K562 (cell line): ENCODE measurements at regions not wholly inside any gene's neighbourhood (a gene's known extent, or its start where the extent isn't known, plus 50 kb on each side); places are given as distances from the start of the nearest gene placed in this dataset.

ENCODE experiments used
- ELF4 ChIP-seq: fragments of 450-650 bp; formaldehyde crosslinking; IDR thresholded peaks from 2 replicates; pipeline ENCODE4 v1.4.0; 2022; ENCODE audit warnings: missing genetic modification characterization
- HCFC1 ChIP-seq: IDR thresholded peaks from 2 replicates; pipeline ENCODE4 v1.6.1; 2012; ENCODE audit warnings: low read depth, low read length, improper control_type of control experiment
- NR2C2 ChIP-seq, 2 experiments: fragments of 200-800 bp in 1 of 2; sonication (Bioruptor generic) in 1 of 2; sonication (generic) in 1 of 2; formaldehyde crosslinking in 1 of 2; IDR thresholded peaks; 2 replicates each; pipeline versions ENCODE4 v1.6.1 to v1.8.0; 2016 to 2022; ENCODE audit warnings: mild to moderate bottlenecking in 1 of 2, missing compliant biosample characterization in 1 of 2, missing genetic modification characterization in 1 of 2, missing genetic modification reagents in 1 of 2
- SPI1 ChIP-seq: IDR thresholded peaks from 2 replicates; pipeline ENCODE4 v1.6.1; 2011; ENCODE audit warnings: low read depth, low read length, control low read depth, borderline replicate concordance
- ZNF75A ChIP-seq: fragments of 450-650 bp; formaldehyde crosslinking; IDR thresholded peaks from 2 replicates; pipeline ENCODE4 v1.4.0; 2020; ENCODE audit warnings: mild to moderate bottlenecking
- TF ChIP-seq, protein P1 (sequence below): fragments of 450-650 bp; IDR thresholded peaks from 2 replicates; pipeline ENCODE4 v1.6.1; 2016; ENCODE audit warnings: low read depth, mild to moderate bottlenecking, moderate library complexity
- TF ChIP-seq, protein P2 (sequence below), 3 experiments: IDR thresholded peaks in 2 of 3; conservative IDR thresholded peaks in 1 of 3; 2 replicates each; pipeline ENCODE4 v1.5.1; 2011 to 2012; ENCODE audit warnings: low read length in 3 of 3, mild to moderate bottlenecking in 3 of 3, control low read depth in 2 of 3, improper control_type of control experiment in 1 of 3, inconsistent platforms in 1 of 3, low read depth in 1 of 3, mixed read lengths in 1 of 3, moderate library complexity in 1 of 3; ENCODE audit not compliant: insufficient read depth in 2 of 3

DNA sequence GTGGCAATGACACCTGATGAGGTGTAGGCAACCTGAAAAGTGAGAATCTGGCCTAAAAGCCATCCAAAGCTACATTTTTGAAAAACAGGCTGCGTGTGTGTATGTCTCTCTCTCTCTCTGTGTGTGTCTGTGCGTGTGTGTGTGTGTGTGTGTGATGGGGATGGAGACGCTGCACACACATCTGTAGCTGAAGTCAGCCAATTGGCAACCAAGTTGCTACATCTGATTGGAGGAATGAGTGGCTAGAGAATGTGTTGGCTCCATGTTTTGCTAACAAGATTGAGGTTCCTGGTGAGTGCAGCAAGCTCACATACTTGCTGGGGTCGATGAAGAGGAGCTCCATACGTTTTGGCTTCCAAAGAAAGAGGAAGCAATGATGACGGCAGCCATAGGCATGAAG is 311.4 kb upstream of the NCAM1 start:
- TF ChIP-seq ZNF75A (CRISPR knock-in tag) = no peak
- no peak for TF ChIP-seq HCFC1
- TF ChIP-seq, protein P1, sequence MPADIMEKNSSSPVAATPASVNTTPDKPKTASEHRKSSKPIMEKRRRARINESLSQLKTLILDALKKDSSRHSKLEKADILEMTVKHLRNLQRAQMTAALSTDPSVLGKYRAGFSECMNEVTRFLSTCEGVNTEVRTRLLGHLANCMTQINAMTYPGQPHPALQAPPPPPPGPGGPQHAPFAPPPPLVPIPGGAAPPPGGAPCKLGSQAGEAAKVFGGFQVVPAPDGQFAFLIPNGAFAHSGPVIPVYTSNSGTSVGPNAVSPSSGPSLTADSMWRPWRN = no peak
- TF ChIP-seq ELF4 (CRISPR knock-in tag) = no peak
- TF ChIP-seq, protein P2, sequence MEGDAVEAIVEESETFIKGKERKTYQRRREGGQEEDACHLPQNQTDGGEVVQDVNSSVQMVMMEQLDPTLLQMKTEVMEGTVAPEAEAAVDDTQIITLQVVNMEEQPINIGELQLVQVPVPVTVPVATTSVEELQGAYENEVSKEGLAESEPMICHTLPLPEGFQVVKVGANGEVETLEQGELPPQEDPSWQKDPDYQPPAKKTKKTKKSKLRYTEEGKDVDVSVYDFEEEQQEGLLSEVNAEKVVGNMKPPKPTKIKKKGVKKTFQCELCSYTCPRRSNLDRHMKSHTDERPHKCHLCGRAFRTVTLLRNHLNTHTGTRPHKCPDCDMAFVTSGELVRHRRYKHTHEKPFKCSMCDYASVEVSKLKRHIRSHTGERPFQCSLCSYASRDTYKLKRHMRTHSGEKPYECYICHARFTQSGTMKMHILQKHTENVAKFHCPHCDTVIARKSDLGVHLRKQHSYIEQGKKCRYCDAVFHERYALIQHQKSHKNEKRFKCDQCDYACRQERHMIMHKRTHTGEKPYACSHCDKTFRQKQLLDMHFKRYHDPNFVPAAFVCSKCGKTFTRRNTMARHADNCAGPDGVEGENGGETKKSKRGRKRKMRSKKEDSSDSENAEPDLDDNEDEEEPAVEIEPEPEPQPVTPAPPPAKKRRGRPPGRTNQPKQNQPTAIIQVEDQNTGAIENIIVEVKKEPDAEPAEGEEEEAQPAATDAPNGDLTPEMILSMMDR (IDR thresholded peaks at IDR 0.05 in 2 of 3, conservative IDR thresholded peaks at IDR 0.05 in 1 of 3; ENCODE audit: insufficient read depth in 2 of 3, low read depth in 1 of 3, low read length in 3 of 3) = no peak
- no peak for TF ChIP-seq NR2C2 (CRISPR knock-in tag; IDR thresholded peaks at IDR 0.05)
- no peak for TF ChIP-seq NR2C2 (tag; IDR thresholded peaks at IDR 0.05)
- TF ChIP-seq SPI1 = no peak
